AG04450 (cell line): ENCODE measurements at regions not wholly inside any gene's neighbourhood (a gene's known extent, or its start where the extent isn't known, plus 50 kb on each side); places are given as distances from the start of the nearest gene placed in this dataset.

Source experiments
- CTCF ChIA-PET: fragments of 300-600, 350-600 bp; formaldehyde crosslinking; extraction: SDS; loops from one replicate; lab custom pipeline; 2022; ENCODE audit warnings: antibody characterized with exemption, inconsistent platforms; lab: Charles Lee
- POLR2A ChIA-PET: fragments of 350-600 bp; formaldehyde crosslinking; extraction: SDS; loops from one replicate; lab custom pipeline; 2021; ENCODE audit warnings: antibody characterized with exemption, inconsistent platforms; lab: Yijun Ruan, JAX
- DNase-seq: peaks from one replicate; pipeline ENCODE4 v3.0.0-alpha.2; 2011; ENCODE audit warnings: low read depth, low spot score
- H3K27ac ChIP-seq: one replicate; pipeline ENCODE4 v1.5.1; 2012; ENCODE audit warnings: low read depth, low read length, control low read depth
- H3K27me3 ChIP-seq: one replicate; pipeline ENCODE4 v1.6.0; 2012; ENCODE audit warnings: low read length; ENCODE audit not compliant: control insufficient read depth, insufficient read depth
- H3K4me3 ChIP-seq: 2 replicates; pipeline ENCODE4 v1.5.1; 2011; ENCODE audit warnings: mild to moderate bottlenecking, low read depth, low read length, control low read depth
- H3K9me3 ChIP-seq: 2 replicates; pipeline ENCODE4 v1.5.1; 2012; ENCODE audit warnings: low read length; ENCODE audit not compliant: control insufficient read depth, insufficient read depth
- TF ChIP-seq, protein P1 (sequence below): IDR thresholded peaks from 2 replicates; pipeline ENCODE4 v1.5.1; 2011; ENCODE audit warnings: low read depth, low read length, control low read depth, inconsistent platforms

DNA sequence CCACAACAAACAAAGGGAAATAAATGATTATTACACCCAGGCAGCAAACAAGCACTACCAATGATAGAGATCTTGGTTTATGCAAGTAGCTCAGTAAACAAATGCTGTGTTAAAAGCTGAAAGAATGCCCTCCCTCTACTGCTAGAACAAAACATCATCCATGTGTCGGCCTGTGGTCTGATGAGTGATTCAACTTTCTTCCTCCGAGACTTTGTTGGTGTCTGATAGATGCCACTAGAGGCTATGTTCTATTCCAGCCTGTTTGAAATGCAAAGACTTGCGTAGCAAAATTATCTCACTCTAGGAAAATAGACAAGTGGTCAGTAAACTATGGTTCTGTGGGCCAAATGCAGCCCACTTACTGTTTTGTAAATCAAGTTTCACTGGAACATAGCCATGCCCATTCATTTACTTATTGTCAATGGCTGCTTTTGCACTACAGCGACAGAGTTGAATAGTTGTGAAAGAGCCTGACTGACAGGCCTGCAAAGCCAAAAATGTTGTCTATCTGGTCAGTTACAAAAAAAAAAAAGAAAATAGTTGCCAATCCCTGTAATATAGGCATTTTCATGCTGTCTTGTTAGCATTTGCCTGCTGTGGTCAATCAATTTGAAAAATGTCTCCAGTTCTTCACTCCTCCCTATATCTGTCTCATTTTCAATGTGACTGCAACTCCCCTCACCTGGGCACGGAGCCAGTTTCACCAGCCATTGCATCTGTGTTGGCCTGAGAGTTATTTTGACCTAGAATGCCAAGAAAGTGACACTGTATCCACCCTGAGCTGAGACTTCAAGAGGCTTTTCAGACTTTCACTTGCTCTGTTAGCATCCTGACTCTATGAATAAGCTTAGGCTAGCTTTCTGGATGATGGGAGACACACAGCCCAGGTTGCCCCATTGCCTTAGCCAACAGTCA lies 544.6 kb upstream of the BTBD3 start:
- CTCF ChIA-PET: interaction anchor here (0.8 kb wide), 1 partner anchor 21 kb away, joined by 3 read pairs; no protein-coding TSS in a partner anchor

DNA sequence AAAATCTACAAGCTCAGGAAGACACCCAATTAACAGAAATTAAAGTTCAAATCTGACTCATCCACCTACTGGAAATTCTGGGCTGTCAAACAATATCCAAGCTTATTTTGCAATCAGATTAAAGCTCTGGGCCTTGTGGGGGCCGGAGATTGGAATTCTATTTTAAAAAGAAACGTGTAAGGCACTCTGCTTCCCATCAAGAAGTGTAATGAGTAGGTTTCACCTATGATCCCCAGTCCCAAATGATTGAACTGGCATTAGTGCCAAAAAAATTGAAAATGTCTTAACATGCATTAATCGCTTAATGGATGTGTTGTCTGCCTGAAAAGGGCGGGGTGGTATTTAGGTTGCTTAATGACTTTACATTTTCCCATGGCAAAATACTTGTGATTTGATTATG lies 542.4 kb upstream of the BTBD3 start:
- Histone ChIP-seq H3K27ac (no peak overlapping the region), H3K27me3 (no peaks in the 10 kb centered on the region), H3K4me3 (no peak overlapping the region), H3K9me3 (no peaks in the 10 kb centered on the region)
- ChIA-PET CTCF (no interaction called here), POLR2A (no interaction called here)
- DNase-seq: no peak
- TF ChIP-seq, protein P1, sequence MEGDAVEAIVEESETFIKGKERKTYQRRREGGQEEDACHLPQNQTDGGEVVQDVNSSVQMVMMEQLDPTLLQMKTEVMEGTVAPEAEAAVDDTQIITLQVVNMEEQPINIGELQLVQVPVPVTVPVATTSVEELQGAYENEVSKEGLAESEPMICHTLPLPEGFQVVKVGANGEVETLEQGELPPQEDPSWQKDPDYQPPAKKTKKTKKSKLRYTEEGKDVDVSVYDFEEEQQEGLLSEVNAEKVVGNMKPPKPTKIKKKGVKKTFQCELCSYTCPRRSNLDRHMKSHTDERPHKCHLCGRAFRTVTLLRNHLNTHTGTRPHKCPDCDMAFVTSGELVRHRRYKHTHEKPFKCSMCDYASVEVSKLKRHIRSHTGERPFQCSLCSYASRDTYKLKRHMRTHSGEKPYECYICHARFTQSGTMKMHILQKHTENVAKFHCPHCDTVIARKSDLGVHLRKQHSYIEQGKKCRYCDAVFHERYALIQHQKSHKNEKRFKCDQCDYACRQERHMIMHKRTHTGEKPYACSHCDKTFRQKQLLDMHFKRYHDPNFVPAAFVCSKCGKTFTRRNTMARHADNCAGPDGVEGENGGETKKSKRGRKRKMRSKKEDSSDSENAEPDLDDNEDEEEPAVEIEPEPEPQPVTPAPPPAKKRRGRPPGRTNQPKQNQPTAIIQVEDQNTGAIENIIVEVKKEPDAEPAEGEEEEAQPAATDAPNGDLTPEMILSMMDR: no peak

More for the DNA sequence above, 544.6 kb upstream of the BTBD3 start:
- TF ChIP-seq, protein P1: no peak
- DNase-seq: no peak
- no peak overlapping the region for H3K27ac ChIP-seq
- H3K9me3 ChIP-seq: no peaks in the 10 kb centered on the region
- H3K4me3 ChIP-seq: no peak overlapping the region
- POLR2A ChIA-PET: no interaction called here
- H3K27me3 ChIP-seq: no peaks in the 10 kb centered on the region

DNA sequence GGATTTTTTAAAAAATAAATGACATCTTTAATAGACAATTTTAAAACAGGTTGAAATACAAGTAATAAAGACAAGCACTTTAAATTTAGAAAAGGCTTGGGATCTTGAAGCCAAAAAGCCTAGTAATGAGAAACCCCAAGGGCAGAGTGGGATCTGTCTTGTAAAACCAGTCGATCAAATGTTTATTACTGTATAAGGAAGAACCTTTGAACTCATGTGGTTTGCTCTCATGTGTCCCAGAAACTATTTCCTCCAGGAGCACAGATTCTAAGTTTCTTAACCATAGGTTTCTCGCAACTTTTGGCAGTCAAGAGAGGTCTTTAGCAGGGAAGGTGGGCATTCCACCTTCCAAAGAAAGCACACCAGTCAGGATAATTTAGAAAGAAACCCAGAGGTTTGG lies 541.7 kb upstream of the BTBD3 start:
- H3K4me3 ChIP-seq: no peak overlapping the region
- H3K9me3 ChIP-seq: no peaks in the 10 kb centered on the region
- no peak overlapping the region for H3K27ac ChIP-seq
- DNase-seq: no peak
- POLR2A ChIA-PET: no interaction called here
- CTCF ChIA-PET: no interaction called here
- TF ChIP-seq, protein P1: no peak
- no peaks in the 10 kb centered on the region for H3K27me3 ChIP-seq

- H3K27ac ChIP-seq: no peak overlapping the region
- H3K9me3 ChIP-seq: no peaks in the 10 kb centered on the region
- POLR2A ChIA-PET: no interaction called here
- no peak overlapping the region for H3K4me3 ChIP-seq
- CTCF ChIA-PET: no interaction called here
- no peak for DNase-seq
- TF ChIP-seq, protein P1: no peak
- H3K27me3 ChIP-seq: no peaks in the 10 kb centered on the region
Observed at GRCh38 chr20:11376420-11376819, 541.3 kb upstream of the BTBD3 start.

DNA sequence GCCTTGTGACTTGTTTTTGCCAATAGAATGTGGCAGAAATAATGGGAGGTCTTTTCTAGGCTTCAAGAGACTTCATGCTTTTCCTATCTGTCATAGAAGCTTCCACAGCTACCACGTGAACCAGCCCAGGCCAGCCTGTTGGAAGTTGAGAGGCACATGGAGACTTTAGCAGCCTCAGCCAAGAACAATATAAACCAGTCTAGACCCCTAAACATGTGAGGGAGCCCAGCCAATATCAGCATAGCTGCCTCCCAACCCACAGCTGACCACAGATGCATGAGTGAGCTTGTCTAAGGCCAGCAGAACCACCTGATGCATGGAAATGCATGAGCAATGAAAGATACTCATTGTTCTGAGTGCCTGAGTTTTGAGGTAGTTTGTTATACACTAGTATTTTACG lies 540.7 kb upstream of the BTBD3 start:
- ChIA-PET POLR2A (no interaction called here), CTCF (no interaction called here)
- H3K27me3 ChIP-seq: no peaks in the 10 kb centered on the region
- TF ChIP-seq, protein P1: no peak
- peak; percentile 39 for DNase-seq
- no peak overlapping the region for H3K4me3 ChIP-seq
- H3K9me3 ChIP-seq: no peaks in the 10 kb centered on the region
- no peak overlapping the region for H3K27ac ChIP-seq
